ENCODE measurements at regions not wholly inside any gene's neighbourhood (a gene's known extent, or its start where the extent isn't known, plus 50 kb on each side); places are given as distances from the start of the nearest gene placed in this dataset.

GRCh38 chr5:89187883-89188465 is 305.0 kb upstream of the MEF2C start:
- H3K27me3 ChIP-seq (replicated peaks; ENCODE audit: control insufficient read depth, insufficient read depth, low read length), result no peaks in the 10 kb centered on the region
- H3K36me3 ChIP-seq (ENCODE audit: control insufficient read depth, insufficient read depth, low read length), result no peaks in the 10 kb centered on the region
- no peak for DNase-seq (ENCODE audit: extremely low read depth, insufficient read length)
- H3K4me3 ChIP-seq (replicated peaks; ENCODE audit: low read depth, low read length), result no peak overlapping the region
- TF ChIP-seq CTCF (IDR thresholded peaks at IDR 0.05; ENCODE audit: insufficient read depth, low read length, poor library complexity, severe bottlenecking), result no peak

- Histone ChIP-seq H3K27me3 (replicated peaks; ENCODE audit: control insufficient read depth, insufficient read depth, low read length) (no peaks in the 10 kb centered on the region), H3K36me3 (ENCODE audit: control insufficient read depth, insufficient read depth, low read length) (no peaks in the 10 kb centered on the region), H3K4me3 (replicated peaks; ENCODE audit: low read depth, low read length) (no peak overlapping the region)
- TF ChIP-seq CTCF (IDR thresholded peaks at IDR 0.05; ENCODE audit: insufficient read depth, low read length, poor library complexity, severe bottlenecking), result no peak
- DNase-seq (ENCODE audit: extremely low read depth, insufficient read length), result no peak
These were observed 304.3 kb upstream of the MEF2C start for GRCh38 chr5:89187268-89187667.

GRCh38 chr5:89181546-89181945 is 298.6 kb upstream of the MEF2C start:
- Histone ChIP-seq H3K4me3 (replicated peaks; ENCODE audit: low read depth, low read length) (no peak overlapping the region), H3K27me3 (replicated peaks; ENCODE audit: control insufficient read depth, insufficient read depth, low read length) (no peaks in the 10 kb centered on the region), H3K36me3 (ENCODE audit: control insufficient read depth, insufficient read depth, low read length) (no peaks in the 10 kb centered on the region)
- TF ChIP-seq CTCF (IDR thresholded peaks at IDR 0.05; ENCODE audit: insufficient read depth, low read length, poor library complexity, severe bottlenecking), result no peak
- no peak for DNase-seq (ENCODE audit: extremely low read depth, insufficient read length)

- no peak for DNase-seq (ENCODE audit: extremely low read depth, insufficient read length)
- H3K4me3 ChIP-seq (replicated peaks; ENCODE audit: low read depth, low read length), result no peak overlapping the region
- no peaks in the 10 kb centered on the region for H3K27me3 ChIP-seq (replicated peaks; ENCODE audit: control insufficient read depth, insufficient read depth, low read length)
- no peak for TF ChIP-seq CTCF (IDR thresholded peaks at IDR 0.05; ENCODE audit: insufficient read depth, low read length, poor library complexity, severe bottlenecking)
- H3K36me3 ChIP-seq (ENCODE audit: control insufficient read depth, insufficient read depth, low read length), result no peaks in the 10 kb centered on the region
These were observed 296.7 kb upstream of the MEF2C start for GRCh38 chr5:89179731-89180130.

GRCh38 chr5:89178541-89178940 is 295.6 kb upstream of the MEF2C start:
- Histone ChIP-seq H3K36me3 (ENCODE audit: control insufficient read depth, insufficient read depth, low read length) (no peaks in the 10 kb centered on the region), H3K4me3 (replicated peaks; ENCODE audit: low read depth, low read length) (no peak overlapping the region), H3K27me3 (replicated peaks; ENCODE audit: control insufficient read depth, insufficient read depth, low read length) (no peaks in the 10 kb centered on the region)
- no peak for DNase-seq (ENCODE audit: extremely low read depth, insufficient read length)
- TF ChIP-seq CTCF (IDR thresholded peaks at IDR 0.05; ENCODE audit: insufficient read depth, low read length, poor library complexity, severe bottlenecking), result no peak

- no peak for TF ChIP-seq CTCF (IDR thresholded peaks at IDR 0.05; ENCODE audit: insufficient read depth, low read length, poor library complexity, severe bottlenecking)
- H3K27me3 ChIP-seq (replicated peaks; ENCODE audit: control insufficient read depth, insufficient read depth, low read length), result no peaks in the 10 kb centered on the region
- no peak for DNase-seq (ENCODE audit: extremely low read depth, insufficient read length)
- no peak overlapping the region for H3K4me3 ChIP-seq (replicated peaks; ENCODE audit: low read depth, low read length)
- H3K36me3 ChIP-seq (ENCODE audit: control insufficient read depth, insufficient read depth, low read length), result no peaks in the 10 kb centered on the region
These were observed 290.5 kb upstream of the MEF2C start for GRCh38 chr5:89173528-89173927.
